ENCODE measurements at regions not wholly inside any gene's neighbourhood (a gene's known extent, or its start where the extent isn't known, plus 50 kb on each side); places are given as distances from the start of the nearest gene placed in this dataset.

GRCh38 chr1:37353871-37354270, 120.5 kb upstream of the ZC3H12A start:
- ATAC-seq (ENCODE audit: low read depth), result no peak
- Mint-ChIP-seq H3K27ac (no peak overlapping the region), H3K27me3 (peaks cover 4% of the 10 kb centered on the region), H3K9me3 (no peaks in the 10 kb centered on the region), H3K4me3 (no peak overlapping the region), H3K4me1 (no peaks in the 10 kb centered on the region), H3K36me3 (ENCODE audit: low read depth) (no peaks in the 10 kb centered on the region)
- TF ChIP-seq CTCF (IDR thresholded peaks at IDR 0.05), result no peak
- DNase-seq, result no peak
- intact Hi-C loops (cut with micrococcal nuclease), result no loop called here
- CTCF ChIA-PET, result no interaction called here
- POLR2A ChIA-PET, result no interaction called here

- H3K27me3 Mint-ChIP-seq, result peaks cover 6% of the 10 kb centered on the region
- H3K36me3 Mint-ChIP-seq (ENCODE audit: low read depth), result no peaks in the 10 kb centered on the region
- ChIA-PET POLR2A (no interaction called here), CTCF (no interaction called here)
- no peaks in the 10 kb centered on the region for H3K4me1 Mint-ChIP-seq
- no peak for ATAC-seq (ENCODE audit: low read depth)
- no peak overlapping the region for H3K27ac Mint-ChIP-seq
- no peak overlapping the region for H3K4me3 Mint-ChIP-seq
- no peaks in the 10 kb centered on the region for H3K9me3 Mint-ChIP-seq
- TF ChIP-seq CTCF (IDR thresholded peaks at IDR 0.05), result no peak
- no peak for DNase-seq
- intact Hi-C loops (cut with micrococcal nuclease), result no loop called here
These were observed 119.3 kb upstream of the ZC3H12A start for GRCh38 chr1:37354876-37355650.

GRCh38 chr1:37358992-37359391, 115.4 kb upstream of the ZC3H12A start:
- Mint-ChIP-seq H3K9me3 (no peaks in the 10 kb centered on the region), H3K27me3 (peaks cover 28% of the 10 kb centered on the region), H3K36me3 (ENCODE audit: low read depth) (no peaks in the 10 kb centered on the region), H3K4me1 (no peaks in the 10 kb centered on the region), H3K4me3 (no peak overlapping the region), H3K27ac (no peak overlapping the region)
- no peak for TF ChIP-seq CTCF (IDR thresholded peaks at IDR 0.05)
- CTCF ChIA-PET, result no interaction called here
- intact Hi-C loops (cut with micrococcal nuclease), result no loop called here
- POLR2A ChIA-PET, result no interaction called here
- DNase-seq (no peak), ATAC-seq (ENCODE audit: low read depth) (no peak)

- H3K27ac Mint-ChIP-seq, result no peak overlapping the region
These were observed 114.4 kb upstream of the ZC3H12A start for GRCh38 chr1:37360011-37360410.

More at GRCh38 chr1:37360011-37360410, 114.4 kb upstream of the ZC3H12A start:
- no peaks in the 10 kb centered on the region for H3K9me3 Mint-ChIP-seq
- no peaks in the 10 kb centered on the region for H3K36me3 Mint-ChIP-seq (ENCODE audit: low read depth)
- H3K4me3 Mint-ChIP-seq, result no peak overlapping the region
- intact Hi-C loops (cut with micrococcal nuclease), result no loop called here
- DNase-seq (no peak), ATAC-seq (ENCODE audit: low read depth) (no peak)
- CTCF ChIA-PET, result no interaction called here
- TF ChIP-seq CTCF (IDR thresholded peaks at IDR 0.05), result no peak
- POLR2A ChIA-PET, result no interaction called here
- H3K4me1 Mint-ChIP-seq, result no peaks in the 10 kb centered on the region
- H3K27me3 Mint-ChIP-seq, result peaks cover 32% of the 10 kb centered on the region

All from activated B cell treated with CpG ODN at 0.5 μM for 24 hours (primary cell).